Psoas muscle (tissue), 7 donors: ENCODE measurements at regions not wholly inside any gene's neighbourhood (a gene's known extent, or its start where the extent isn't known, plus 50 kb on each side); places are given as distances from the start of the nearest gene placed in this dataset.

Experiments
- ATAC-seq, 4 donors: fragments of 200-7000 bp; cut with Tn5 transposase; one replicate each; pipeline ENCODE4 v1.9.1; 2020; ENCODE audit warnings: moderate library complexity in 3 of 4, mild to moderate bottlenecking in 2 of 4
- DNase-seq, 2 donors: peaks; one replicate each; pipeline ENCODE4 v3.0.0-alpha.2; 2020
- H3K27ac ChIP-seq: fragments of 200-600 bp; one replicate; pipeline ENCODE4 v1.8.0; 2022
- H3K27me3 ChIP-seq, 3 donors: fragments of 200-600 bp in 1 of 3; one replicate each; pipeline versions ENCODE4 v1.6.1 to v1.8.0; 2013 to 2022; ENCODE audit warnings: low read length in 2 of 3, mild to moderate bottlenecking in 2 of 3, moderate library complexity in 1 of 3; ENCODE audit not compliant: insufficient read depth in 3 of 3
- H3K36me3 ChIP-seq, 2 donors: fragments of 200-600 bp in 1 of 2; one replicate each; pipeline versions ENCODE4 v1.6.1 to v1.8.0; 2013 to 2022; ENCODE audit warnings: low read depth in 1 of 2, mild to moderate bottlenecking in 1 of 2, moderate library complexity in 1 of 2; ENCODE audit not compliant: insufficient read depth in 1 of 2
- H3K4me1 ChIP-seq: fragments of 200-600 bp; one replicate; pipeline ENCODE4 v1.8.0; 2022
- H3K4me3 ChIP-seq: fragments of 200-600 bp; one replicate; pipeline ENCODE4 v1.8.0; 2022; ENCODE audit warnings: mild to moderate bottlenecking
- H3K9me3 ChIP-seq: fragments of 200-600 bp; one replicate; pipeline ENCODE4 v1.8.0; 2022
- WGBS, 3 donors: extraction: QIAGEN DNeasy Blood & Tissue Kit; methylation state at CpG; one replicate each; pipeline versions ENCODE4 v1.1.6 to v1.1.7; 2013; 5-methylcytosine and 5-hydroxymethylcytosine counted together
- intact Hi-C, 2 donors: fragments of 100-400 bp; cut with DNase I; formaldehyde crosslinking; loops; one replicate each; pipeline versions ENCODE4 v1.11.0 to v1.14.2; 2022
- TF ChIP-seq, protein P1 (sequence below): fragments of 200-600 bp; IDR thresholded peaks from one replicate; pipeline ENCODE4 v1.8.0; 2022; ENCODE audit warnings: antibody characterized with exemption
- donor health status: healthy with polysubstance abuse.
- donor health status: DM: no; HTN: no; CAD: no; lungs with moderate emphysema.
- donor health status: Bipolar disorder and iron deficiency.
- donor health status: healthy.
- donor health status: DM: yes; HTN: yes; CAD: no.
- donor health status: DM: no; HTN: no; CAD: no.
- donor health status: DM: yes; HTN: yes; CAD: no.

DNA sequence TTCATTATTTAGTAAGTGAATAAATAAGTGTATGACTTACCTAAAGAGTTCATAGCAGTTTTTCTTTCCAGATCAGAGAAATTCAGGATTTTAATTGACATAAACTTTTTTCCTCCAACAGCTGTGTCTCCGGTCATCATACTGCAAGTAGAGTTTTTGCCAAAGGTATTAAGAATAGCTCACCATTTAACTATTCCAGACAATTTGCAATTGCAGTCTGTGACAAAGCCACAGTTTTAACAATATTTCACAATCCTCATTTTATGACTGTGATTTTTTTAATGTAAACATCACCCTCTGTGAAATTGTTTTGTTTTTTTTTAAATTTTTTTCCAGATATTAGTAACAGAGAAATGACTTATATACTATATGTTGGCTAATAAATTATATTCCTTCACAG is 199.1 kb downstream of the TRIB2 start:
- TF ChIP-seq, protein P1, sequence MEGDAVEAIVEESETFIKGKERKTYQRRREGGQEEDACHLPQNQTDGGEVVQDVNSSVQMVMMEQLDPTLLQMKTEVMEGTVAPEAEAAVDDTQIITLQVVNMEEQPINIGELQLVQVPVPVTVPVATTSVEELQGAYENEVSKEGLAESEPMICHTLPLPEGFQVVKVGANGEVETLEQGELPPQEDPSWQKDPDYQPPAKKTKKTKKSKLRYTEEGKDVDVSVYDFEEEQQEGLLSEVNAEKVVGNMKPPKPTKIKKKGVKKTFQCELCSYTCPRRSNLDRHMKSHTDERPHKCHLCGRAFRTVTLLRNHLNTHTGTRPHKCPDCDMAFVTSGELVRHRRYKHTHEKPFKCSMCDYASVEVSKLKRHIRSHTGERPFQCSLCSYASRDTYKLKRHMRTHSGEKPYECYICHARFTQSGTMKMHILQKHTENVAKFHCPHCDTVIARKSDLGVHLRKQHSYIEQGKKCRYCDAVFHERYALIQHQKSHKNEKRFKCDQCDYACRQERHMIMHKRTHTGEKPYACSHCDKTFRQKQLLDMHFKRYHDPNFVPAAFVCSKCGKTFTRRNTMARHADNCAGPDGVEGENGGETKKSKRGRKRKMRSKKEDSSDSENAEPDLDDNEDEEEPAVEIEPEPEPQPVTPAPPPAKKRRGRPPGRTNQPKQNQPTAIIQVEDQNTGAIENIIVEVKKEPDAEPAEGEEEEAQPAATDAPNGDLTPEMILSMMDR, result no peak
- WGBS, 3 donors, result 70 to 81% (median 76%) methylated on average over 1 of the region's 1 CpG
- no peak overlapping the region for H3K4me3 ChIP-seq
- H3K36me3 ChIP-seq, result no peaks in the 10 kb centered on the region
- DNase-seq, result no peak
- H3K4me1 ChIP-seq, result no peaks in the 10 kb centered on the region
- no peak for ATAC-seq
- H3K27ac ChIP-seq, result no peak overlapping the region
- H3K27me3 ChIP-seq, result no peaks in the 10 kb centered on the region
- intact Hi-C loops, result no loop called here
- no peaks in the 10 kb centered on the region for H3K9me3 ChIP-seq

DNA sequence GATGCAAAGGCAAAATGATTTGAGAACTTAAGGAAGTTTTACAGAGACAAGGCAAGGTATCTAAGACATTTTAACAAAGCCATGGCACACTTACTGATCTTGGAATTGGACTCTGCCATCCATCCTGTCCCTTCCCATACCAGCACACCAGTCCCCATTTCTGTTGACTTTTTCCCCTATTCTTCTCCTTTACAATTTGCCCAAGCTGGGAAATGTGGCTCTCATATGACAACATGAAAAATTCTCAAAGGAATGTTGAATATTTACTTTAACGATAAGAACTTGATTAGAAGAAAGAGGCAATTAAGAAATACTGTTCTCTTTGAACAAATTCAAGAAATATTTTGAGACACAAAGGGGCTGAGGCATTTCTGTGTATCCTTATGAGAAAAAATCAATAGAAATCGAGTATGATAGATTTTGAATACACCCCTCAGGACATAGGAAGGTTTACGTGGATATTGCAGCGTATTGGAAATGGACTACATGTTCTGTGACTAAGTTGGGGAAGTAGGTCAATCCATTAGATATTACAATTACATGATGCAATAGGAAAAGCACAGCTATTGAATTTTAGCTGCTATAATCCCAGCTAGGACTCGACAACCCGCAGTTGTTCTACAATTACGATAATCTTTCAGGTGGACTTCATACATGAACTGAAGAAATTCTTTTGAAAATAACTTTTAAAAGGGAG is 201.6 kb downstream of the TRIB2 start:
- TF ChIP-seq, protein P1, result no peak
- H3K4me3 ChIP-seq, result no peak overlapping the region
- intact Hi-C loops, result no loop called here
- no peaks in the 10 kb centered on the region for H3K36me3 ChIP-seq
- peak overlapping the region; percentile 3 for H3K27ac ChIP-seq
- no peak for DNase-seq
- 42 to 67% (median 46%) methylated on average over 7 of the region's 7 CpGs for WGBS, 3 donors
- no peaks in the 10 kb centered on the region for H3K27me3 ChIP-seq
- no peaks in the 10 kb centered on the region for H3K4me1 ChIP-seq
- no peaks in the 10 kb centered on the region for H3K9me3 ChIP-seq
- peak; percentile 21 to 84 (median 72) for ATAC-seq

DNA sequence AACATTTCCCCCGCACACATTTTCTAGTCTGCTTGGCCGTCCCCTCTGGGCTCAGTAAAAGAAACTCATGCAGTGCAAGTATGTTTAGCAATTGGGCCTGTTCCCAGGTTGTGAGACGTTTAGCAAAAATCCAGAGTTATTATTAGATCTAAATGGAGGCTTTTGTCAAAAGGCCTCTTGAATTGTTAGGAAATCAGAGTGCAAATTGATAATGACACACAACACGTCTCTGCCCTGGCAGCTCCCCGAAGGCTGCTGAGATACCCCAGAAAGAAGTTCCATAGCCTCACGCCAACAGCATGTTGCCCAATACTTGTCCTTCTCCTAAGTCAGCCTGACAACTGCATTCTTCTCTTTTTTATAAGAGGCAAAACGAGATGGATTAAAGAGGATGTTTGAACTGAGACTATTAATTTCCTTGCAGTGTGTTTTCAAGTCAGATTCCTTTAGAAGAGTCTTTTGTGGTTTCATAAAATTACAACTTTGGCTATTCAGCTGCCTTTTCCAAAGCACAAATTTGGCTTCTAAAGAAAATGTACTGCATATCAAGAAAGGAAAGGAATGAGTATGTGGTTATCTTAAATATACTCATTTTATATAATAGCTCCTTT is 202.2 kb downstream of the TRIB2 start:
- TF ChIP-seq, protein P1, result no peak
- no peaks in the 10 kb centered on the region for H3K9me3 ChIP-seq
- H3K27ac ChIP-seq, result peak overlapping the region; percentile 3
- no peaks in the 10 kb centered on the region for H3K36me3 ChIP-seq
- no peaks in the 10 kb centered on the region for H3K27me3 ChIP-seq
- ATAC-seq, result peak; percentile 36 to 90 (median 78)
- intact Hi-C loops, result no loop called here
- no peaks in the 10 kb centered on the region for H3K4me1 ChIP-seq
- no peak overlapping the region for H3K4me3 ChIP-seq
- 21 to 29% (median 21%) methylated on average over 7 of the region's 7 CpGs for WGBS, 3 donors
- peak; percentile 75 for DNase-seq

DNA sequence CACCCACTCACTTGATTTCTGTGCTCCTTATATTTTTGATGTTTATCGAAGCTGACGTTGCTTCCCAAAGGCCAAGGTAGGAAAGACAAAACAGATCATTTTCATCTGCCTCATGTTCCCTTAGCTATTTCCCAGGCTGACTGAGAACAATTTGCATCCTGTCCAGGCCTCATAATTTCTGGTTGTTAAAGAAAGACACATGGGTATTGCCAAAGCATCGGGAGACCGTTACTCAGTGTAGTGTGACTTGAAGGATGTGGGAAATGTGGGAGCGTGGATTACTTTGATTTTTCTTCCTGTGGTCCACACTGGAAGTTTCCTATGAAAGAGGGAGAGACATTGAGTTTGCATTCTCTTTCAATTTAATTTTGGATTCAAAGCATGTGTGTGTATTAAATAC is 204.6 kb downstream of the TRIB2 start:
- no peak for DNase-seq
- Histone ChIP-seq H3K9me3 (no peaks in the 10 kb centered on the region), H3K36me3 (no peaks in the 10 kb centered on the region), H3K4me1 (no peaks in the 10 kb centered on the region), H3K27me3 (no peaks in the 10 kb centered on the region), H3K4me3 (no peak overlapping the region), H3K27ac (no peak overlapping the region)
- intact Hi-C loops, result no loop called here
- TF ChIP-seq, protein P1, result no peak
- WGBS, 3 donors, result 63 to 79% (median 64%) methylated on average over 5 of the region's 5 CpGs
- no peak for ATAC-seq
